Upper lobe of left lung (tissue), 6 donors: ENCODE measurements at regions not wholly inside any gene's neighbourhood (a gene's known extent, or its start where the extent isn't known, plus 50 kb on each side); places are given as distances from the start of the nearest gene placed in this dataset.

Source experiments
- ATAC-seq, 2 donors: fragments of 200-7000 bp; cut with Tn5 transposase; one replicate each; pipeline ENCODE4 v1.9.1; 2022; ENCODE audit warnings: mild to moderate bottlenecking in 2 of 2, moderate library complexity in 2 of 2; ENCODE audit not compliant: low FRiP score in 2 of 2
- DNase-seq, 2 donors: peaks; one replicate each; pipeline ENCODE4 v3.0.0-alpha.2; 2019 to 2020
- H3K27ac ChIP-seq, 4 donors: fragments of 200-600 bp; sonication (generic); one replicate each; pipeline ENCODE4 v1.5.1; 2016 to 2019
- H3K27me3 ChIP-seq, 4 donors: fragments of 200-600 bp; sonication (generic); one replicate each; pipeline ENCODE4 v1.5.1; 2017 to 2019
- H3K36me3 ChIP-seq, 4 donors: fragments of 200-600 bp; sonication (generic); one replicate each; pipeline ENCODE4 v1.5.1; 2016 to 2019
- H3K4me1 ChIP-seq, 4 donors: fragments of 200-600 bp; sonication (generic); one replicate each; pipeline ENCODE4 v1.5.1; 2018 to 2019
- H3K4me3 ChIP-seq, 4 donors: fragments of 200-600 bp; sonication (generic); one replicate each; pipeline ENCODE4 v1.5.1; 2017 to 2019; ENCODE audit warnings: mild to moderate bottlenecking in 2 of 4, moderate library complexity in 1 of 4
- H3K9me3 ChIP-seq, 4 donors: fragments of 200-600 bp; sonication (generic); one replicate each; pipeline ENCODE4 v1.5.1; 2018 to 2019
- EP300 ChIP-seq, 4 donors: sonication (generic); formaldehyde crosslinking; IDR thresholded peaks; one replicate each; pipeline ENCODE4 v1.5.1; 2017; ENCODE audit warnings: antibody characterized with exemption in 4 of 4, control low read depth in 2 of 4
- POLR2A ChIP-seq, 4 donors: fragments of 450-650 bp; IDR thresholded peaks; one replicate each; pipeline ENCODE4 v1.5.1; 2016 to 2017; ENCODE audit warnings: antibody characterized with exemption in 4 of 4, mild to moderate bottlenecking in 2 of 4
- POLR2AphosphoS5 ChIP-seq, 2 donors: sonication (generic); formaldehyde crosslinking; IDR thresholded peaks; one replicate each; pipeline ENCODE4 v1.5.1; 2017; ENCODE audit warnings: antibody characterized with exemption in 2 of 2
- WGBS, 2 donors: methylation state at CpG; one replicate each; pipeline ENCODE4 v1.1.5; 2017 to 2018; 5-methylcytosine and 5-hydroxymethylcytosine counted together
- TF ChIP-seq, protein P1 (sequence below), 6 experiments: fragments of 450-650 bp in 4 of 6; fragments of 200-600 bp in 2 of 6; sonication (generic) in 2 of 6; IDR thresholded peaks; one replicate each; pipeline ENCODE4 v1.5.1; 2016 to 2019; ENCODE audit warnings: antibody characterized with exemption in 6 of 6
- donor health status: DM: no; HTN: no; CAD: no; lungs with moderate emphysema.
- donor health status: DM: no; HTN: yes; CAD: no; lungs with severe emphysema.

DNA sequence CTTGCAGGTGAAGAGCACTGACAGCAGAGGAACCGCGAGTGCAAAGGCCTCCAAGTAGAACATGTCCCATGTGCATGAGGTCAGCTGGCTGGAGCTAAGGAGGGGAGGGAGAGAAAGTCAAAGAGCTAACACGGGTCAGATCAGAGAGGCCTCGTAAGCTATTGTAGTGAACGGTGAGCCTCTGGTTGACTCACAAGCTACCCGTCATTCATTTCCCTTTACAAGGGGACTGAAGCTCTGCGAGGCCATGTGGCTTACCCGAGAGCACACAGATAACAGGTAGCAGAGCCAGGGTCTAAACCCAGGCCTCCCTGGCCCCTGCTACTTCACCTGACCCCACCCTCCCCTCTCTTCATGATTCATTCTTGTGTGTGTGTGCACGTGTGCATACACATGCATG lies 152.7 kb upstream of the ADRA1B start:
- H3K4me3 ChIP-seq = no peak overlapping the region
- 72% methylated on average over 9 of the region's 9 CpGs for WGBS, 2 donors
- no peaks in the 10 kb centered on the region for H3K36me3 ChIP-seq
- H3K9me3 ChIP-seq = no peaks in the 10 kb centered on the region
- H3K27ac ChIP-seq = peak overlapping the region in 1 of 4 donors; percentile 7
- no peak for DNase-seq
- TF ChIP-seq POLR2A (IDR thresholded peaks at IDR 0.05) (no peak), POLR2AphosphoS5 (IDR thresholded peaks at IDR 0.05) (no peak), EP300 (IDR thresholded peaks at IDR 0.05) (no peak)
- TF ChIP-seq, protein P1, sequence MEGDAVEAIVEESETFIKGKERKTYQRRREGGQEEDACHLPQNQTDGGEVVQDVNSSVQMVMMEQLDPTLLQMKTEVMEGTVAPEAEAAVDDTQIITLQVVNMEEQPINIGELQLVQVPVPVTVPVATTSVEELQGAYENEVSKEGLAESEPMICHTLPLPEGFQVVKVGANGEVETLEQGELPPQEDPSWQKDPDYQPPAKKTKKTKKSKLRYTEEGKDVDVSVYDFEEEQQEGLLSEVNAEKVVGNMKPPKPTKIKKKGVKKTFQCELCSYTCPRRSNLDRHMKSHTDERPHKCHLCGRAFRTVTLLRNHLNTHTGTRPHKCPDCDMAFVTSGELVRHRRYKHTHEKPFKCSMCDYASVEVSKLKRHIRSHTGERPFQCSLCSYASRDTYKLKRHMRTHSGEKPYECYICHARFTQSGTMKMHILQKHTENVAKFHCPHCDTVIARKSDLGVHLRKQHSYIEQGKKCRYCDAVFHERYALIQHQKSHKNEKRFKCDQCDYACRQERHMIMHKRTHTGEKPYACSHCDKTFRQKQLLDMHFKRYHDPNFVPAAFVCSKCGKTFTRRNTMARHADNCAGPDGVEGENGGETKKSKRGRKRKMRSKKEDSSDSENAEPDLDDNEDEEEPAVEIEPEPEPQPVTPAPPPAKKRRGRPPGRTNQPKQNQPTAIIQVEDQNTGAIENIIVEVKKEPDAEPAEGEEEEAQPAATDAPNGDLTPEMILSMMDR (IDR thresholded peaks at IDR 0.05) = no peak
- peaks cover 0 to 5% (median 3%) of the 10 kb centered on the region in 4 donors for H3K4me1 ChIP-seq
- no peaks in the 10 kb centered on the region for H3K27me3 ChIP-seq
- ATAC-seq = no peak

- WGBS, 2 donors = 37 to 38% methylated on average over 7 of the region's 7 CpGs
- peak; percentile 31 to 37 for ATAC-seq
- Histone ChIP-seq H3K9me3 (no peaks in the 10 kb centered on the region), H3K27me3 (no peaks in the 10 kb centered on the region), H3K4me1 (peaks cover 0 to 5% (median 3%) of the 10 kb centered on the region in 4 donors), H3K27ac (peak overlapping the region in 2 of 4 donors; percentile 7 to 42), H3K36me3 (no peaks in the 10 kb centered on the region), H3K4me3 (no peak overlapping the region)
- no peak for DNase-seq
- TF ChIP-seq, protein P1 (IDR thresholded peaks at IDR 0.05) = no peak
- TF ChIP-seq POLR2AphosphoS5 (IDR thresholded peaks at IDR 0.05) (peak in 1 of 2 donors; percentile 30), EP300 (IDR thresholded peaks at IDR 0.05) (no peak)
These were observed 151.8 kb upstream of the ADRA1B start for GRCh38 chr5:159764283-159765134.

DNA sequence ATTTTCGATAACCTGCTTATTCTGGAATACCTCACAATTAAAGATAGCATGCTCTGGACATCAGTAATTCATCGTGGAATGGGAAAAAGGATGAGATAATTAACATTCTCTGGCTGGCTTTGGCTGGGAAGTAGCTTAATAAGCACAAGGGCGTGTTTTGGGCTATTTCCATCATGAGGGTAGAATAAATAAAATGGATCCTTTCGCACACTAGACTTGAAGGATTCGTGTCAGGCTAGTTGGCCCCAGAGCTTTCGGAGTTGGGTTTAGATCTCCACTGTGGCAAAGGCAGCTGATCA lies 151.2 kb upstream of the ADRA1B start:
- no peak for TF ChIP-seq EP300 (IDR thresholded peaks at IDR 0.05)
- no peak for TF ChIP-seq POLR2AphosphoS5 (IDR thresholded peaks at IDR 0.05)
- no peak for TF ChIP-seq POLR2A (IDR thresholded peaks at IDR 0.05)
- TF ChIP-seq, protein P1 (IDR thresholded peaks at IDR 0.05) = no peak
- 58 to 62% methylated on average over 6 of the region's 6 CpGs for WGBS, 2 donors
- H3K4me1 ChIP-seq = peaks cover 0 to 5% (median 3%) of the 10 kb centered on the region in 4 donors
- peak overlapping the region in 1 of 4 donors; percentile 42 for H3K27ac ChIP-seq
- no peak overlapping the region for H3K4me3 ChIP-seq
- ATAC-seq (no peak), DNase-seq (no peak)
- H3K27me3 ChIP-seq = no peaks in the 10 kb centered on the region
- H3K36me3 ChIP-seq = no peaks in the 10 kb centered on the region
- no peaks in the 10 kb centered on the region for H3K9me3 ChIP-seq

- peaks cover 0 to 5% (median 3%) of the 10 kb centered on the region in 4 donors for H3K4me1 ChIP-seq
- DNase-seq (no peak), ATAC-seq (no peak)
- H3K4me3 ChIP-seq = no peak overlapping the region
- H3K9me3 ChIP-seq = no peaks in the 10 kb centered on the region
- TF ChIP-seq POLR2AphosphoS5 (IDR thresholded peaks at IDR 0.05) (no peak), POLR2A (IDR thresholded peaks at IDR 0.05) (no peak), EP300 (IDR thresholded peaks at IDR 0.05) (no peak)
- TF ChIP-seq, protein P1 (IDR thresholded peaks at IDR 0.05) = no peak
- 79 to 81% methylated on average over 8 of the region's 8 CpGs for WGBS, 2 donors
- no peaks in the 10 kb centered on the region for H3K27me3 ChIP-seq
- no peak overlapping the region for H3K27ac ChIP-seq
- H3K36me3 ChIP-seq = no peaks in the 10 kb centered on the region
These were observed 150.3 kb upstream of the ADRA1B start for GRCh38 chr5:159765760-159766517.
